Psoas muscle (tissue), 7 donors: ENCODE measurements at regions not wholly inside any gene's neighbourhood (a gene's known extent, or its start where the extent isn't known, plus 50 kb on each side); places are given as distances from the start of the nearest gene placed in this dataset.

Source experiments
- ATAC-seq, 4 donors: fragments of 200-7000 bp; cut with Tn5 transposase; one replicate each; pipeline ENCODE4 v1.9.1; 2020; ENCODE audit warnings: moderate library complexity in 3 of 4, mild to moderate bottlenecking in 2 of 4
- DNase-seq, 2 donors: peaks; one replicate each; pipeline ENCODE4 v3.0.0-alpha.2; 2020
- H3K27ac ChIP-seq: fragments of 200-600 bp; one replicate; pipeline ENCODE4 v1.8.0; 2022
- H3K27me3 ChIP-seq, 3 donors: fragments of 200-600 bp in 1 of 3; one replicate each; pipeline versions ENCODE4 v1.6.1 to v1.8.0; 2013 to 2022; ENCODE audit warnings: low read length in 2 of 3, mild to moderate bottlenecking in 2 of 3, moderate library complexity in 1 of 3; ENCODE audit not compliant: insufficient read depth in 3 of 3
- H3K36me3 ChIP-seq, 2 donors: fragments of 200-600 bp in 1 of 2; one replicate each; pipeline versions ENCODE4 v1.6.1 to v1.8.0; 2013 to 2022; ENCODE audit warnings: low read depth in 1 of 2, mild to moderate bottlenecking in 1 of 2, moderate library complexity in 1 of 2; ENCODE audit not compliant: insufficient read depth in 1 of 2
- H3K4me1 ChIP-seq: fragments of 200-600 bp; one replicate; pipeline ENCODE4 v1.8.0; 2022
- H3K4me3 ChIP-seq: fragments of 200-600 bp; one replicate; pipeline ENCODE4 v1.8.0; 2022; ENCODE audit warnings: mild to moderate bottlenecking
- H3K9me3 ChIP-seq: fragments of 200-600 bp; one replicate; pipeline ENCODE4 v1.8.0; 2022
- WGBS, 3 donors: extraction: QIAGEN DNeasy Blood & Tissue Kit; methylation state at CpG; one replicate each; pipeline versions ENCODE4 v1.1.6 to v1.1.7; 2013; 5-methylcytosine and 5-hydroxymethylcytosine counted together
- intact Hi-C, 2 donors: fragments of 100-400 bp; cut with DNase I; formaldehyde crosslinking; loops; one replicate each; pipeline versions ENCODE4 v1.11.0 to v1.14.2; 2022
- TF ChIP-seq, protein P1 (sequence below): fragments of 200-600 bp; IDR thresholded peaks from one replicate; pipeline ENCODE4 v1.8.0; 2022; ENCODE audit warnings: antibody characterized with exemption
- donor health status: healthy with polysubstance abuse.
- donor health status: DM: no; HTN: no; CAD: no; lungs with moderate emphysema.
- donor health status: Bipolar disorder and iron deficiency.
- donor health status: healthy.
- donor health status: DM: yes; HTN: yes; CAD: no.
- donor health status: DM: no; HTN: no; CAD: no.
- donor health status: DM: yes; HTN: yes; CAD: no.

DNA sequence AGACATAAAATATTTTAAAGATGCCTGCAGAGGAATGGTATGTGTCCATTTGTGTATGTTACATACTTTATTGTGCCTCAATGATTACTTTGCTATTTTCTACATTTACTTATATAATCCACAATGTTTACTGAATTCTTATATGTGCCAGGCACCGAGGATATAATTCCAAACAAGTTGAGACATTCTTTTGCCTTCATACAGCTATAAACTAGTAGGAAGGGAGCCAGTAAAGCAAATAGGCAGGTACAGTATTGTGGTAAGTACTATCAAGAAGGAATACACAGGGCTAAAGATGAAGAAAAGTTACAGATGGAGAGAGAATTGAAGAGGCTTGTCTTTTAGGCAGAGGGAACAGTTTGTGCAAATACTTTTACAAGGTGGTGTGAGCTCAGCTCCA lies 131.6 kb downstream of the DISP1 start:
- Histone ChIP-seq H3K27me3 (no peaks in the 10 kb centered on the region), H3K9me3 (no peaks in the 10 kb centered on the region), H3K36me3 (peaks cover 5 to 26% of the 10 kb centered on the region in 2 donors), H3K4me3 (no peak overlapping the region), H3K27ac (no peak overlapping the region), H3K4me1 (no peaks in the 10 kb centered on the region)
- TF ChIP-seq, protein P1, sequence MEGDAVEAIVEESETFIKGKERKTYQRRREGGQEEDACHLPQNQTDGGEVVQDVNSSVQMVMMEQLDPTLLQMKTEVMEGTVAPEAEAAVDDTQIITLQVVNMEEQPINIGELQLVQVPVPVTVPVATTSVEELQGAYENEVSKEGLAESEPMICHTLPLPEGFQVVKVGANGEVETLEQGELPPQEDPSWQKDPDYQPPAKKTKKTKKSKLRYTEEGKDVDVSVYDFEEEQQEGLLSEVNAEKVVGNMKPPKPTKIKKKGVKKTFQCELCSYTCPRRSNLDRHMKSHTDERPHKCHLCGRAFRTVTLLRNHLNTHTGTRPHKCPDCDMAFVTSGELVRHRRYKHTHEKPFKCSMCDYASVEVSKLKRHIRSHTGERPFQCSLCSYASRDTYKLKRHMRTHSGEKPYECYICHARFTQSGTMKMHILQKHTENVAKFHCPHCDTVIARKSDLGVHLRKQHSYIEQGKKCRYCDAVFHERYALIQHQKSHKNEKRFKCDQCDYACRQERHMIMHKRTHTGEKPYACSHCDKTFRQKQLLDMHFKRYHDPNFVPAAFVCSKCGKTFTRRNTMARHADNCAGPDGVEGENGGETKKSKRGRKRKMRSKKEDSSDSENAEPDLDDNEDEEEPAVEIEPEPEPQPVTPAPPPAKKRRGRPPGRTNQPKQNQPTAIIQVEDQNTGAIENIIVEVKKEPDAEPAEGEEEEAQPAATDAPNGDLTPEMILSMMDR = no peak
- no peak for ATAC-seq
- DNase-seq = no peak
- WGBS, 3 donors = 84 to 92% (median 92%) methylated on average over 1 of the region's 1 CpG
- intact Hi-C loops = loop anchor here in 1 of 2 donors (10.0 kb wide), 1 partner anchor 48 kb away; no protein-coding TSS in a partner anchor

DNA sequence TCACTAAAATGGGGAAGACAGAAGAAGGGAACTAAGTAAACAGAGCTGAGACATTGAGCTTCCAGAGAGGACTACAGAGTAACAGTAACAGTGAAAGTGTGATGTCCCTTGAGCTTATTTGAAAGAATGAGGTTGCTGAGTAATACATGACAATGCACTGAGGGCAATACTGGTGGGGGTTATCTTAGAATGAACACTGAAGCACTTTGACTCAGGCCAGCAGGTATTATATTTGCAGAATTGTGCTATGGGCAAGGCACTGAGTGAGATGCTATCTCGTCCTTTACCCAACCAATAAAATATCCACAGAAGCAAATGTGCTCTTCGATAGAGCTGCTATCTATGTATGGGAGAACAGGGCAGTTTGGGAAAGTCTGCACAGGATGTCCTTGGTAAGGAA lies 133.2 kb downstream of the DISP1 start:
- H3K9me3 ChIP-seq = no peaks in the 10 kb centered on the region
- ATAC-seq (no peak), DNase-seq (no peak)
- no peak overlapping the region for H3K27ac ChIP-seq
- peaks cover 3 to 20% of the 10 kb centered on the region in 2 donors for H3K36me3 ChIP-seq
- intact Hi-C loops = loop anchor here in 1 of 2 donors (10.0 kb wide), 1 partner anchor 47 kb away; no protein-coding TSS in a partner anchor
- 91 to 94% (median 93%) methylated on average over 2 of the region's 2 CpGs for WGBS, 3 donors
- H3K27me3 ChIP-seq = no peaks in the 10 kb centered on the region
- no peaks in the 10 kb centered on the region for H3K4me1 ChIP-seq
- no peak overlapping the region for H3K4me3 ChIP-seq
- TF ChIP-seq, protein P1 = no peak

DNA sequence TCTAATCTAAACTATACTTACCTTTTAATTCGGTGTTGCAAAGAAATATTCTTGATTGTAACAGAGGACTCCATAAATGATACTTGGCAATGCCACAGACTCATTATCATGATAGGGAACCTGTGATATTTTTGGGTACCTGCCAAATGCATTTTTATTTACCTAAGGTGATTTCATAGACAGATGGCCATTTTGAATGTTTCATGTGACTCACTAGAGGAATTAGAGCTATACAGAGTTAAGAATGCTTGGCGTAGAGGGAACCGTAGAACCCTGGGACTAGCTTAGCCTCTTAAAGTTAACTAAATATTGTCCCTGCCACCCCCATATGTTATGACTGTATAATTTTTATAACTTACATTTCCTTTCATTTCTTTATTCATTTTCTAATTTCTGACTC lies 136.1 kb downstream of the DISP1 start:
- Histone ChIP-seq H3K9me3 (no peaks in the 10 kb centered on the region), H3K4me3 (no peak overlapping the region), H3K27me3 (no peaks in the 10 kb centered on the region), H3K27ac (no peak overlapping the region), H3K4me1 (no peaks in the 10 kb centered on the region), H3K36me3 (peaks cover 0 to 6% of the 10 kb centered on the region in 2 donors)
- intact Hi-C loops = no loop called here
- TF ChIP-seq, protein P1 = no peak
- ATAC-seq = no peak
- no peak for DNase-seq
- WGBS, 3 donors = 94 to 98% (median 94%) methylated on average over 3 of the region's 3 CpGs

DNA sequence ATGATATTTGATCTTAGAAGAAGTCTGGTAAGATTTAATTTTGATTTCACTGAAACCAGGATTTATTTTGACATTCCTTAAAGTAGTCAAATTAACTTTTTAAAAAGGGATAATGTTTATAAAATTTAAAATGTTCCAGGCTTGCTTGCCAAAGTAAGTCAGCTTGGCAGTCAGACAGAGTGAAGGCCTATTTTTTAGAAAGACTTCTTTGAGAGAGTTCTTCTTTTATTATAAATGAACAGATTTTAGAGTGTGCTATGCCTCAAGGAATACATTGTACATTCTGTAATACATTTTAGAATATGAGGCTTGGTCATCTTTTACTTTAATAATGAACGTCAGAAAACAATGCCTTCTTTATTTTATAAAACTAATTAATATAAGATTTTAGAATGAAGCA lies 138.7 kb downstream of the DISP1 start:
- DNase-seq = no peak
- no peaks in the 10 kb centered on the region for H3K36me3 ChIP-seq
- no peaks in the 10 kb centered on the region for H3K4me1 ChIP-seq
- H3K27ac ChIP-seq = no peak overlapping the region
- H3K27me3 ChIP-seq = no peaks in the 10 kb centered on the region
- H3K9me3 ChIP-seq = no peaks in the 10 kb centered on the region
- H3K4me3 ChIP-seq = no peak overlapping the region
- intact Hi-C loops = no loop called here
- 42 to 63% (median 51%) methylated on average over 1 of the region's 1 CpG for WGBS, 3 donors
- TF ChIP-seq, protein P1 = no peak
- ATAC-seq = no peak

DNA sequence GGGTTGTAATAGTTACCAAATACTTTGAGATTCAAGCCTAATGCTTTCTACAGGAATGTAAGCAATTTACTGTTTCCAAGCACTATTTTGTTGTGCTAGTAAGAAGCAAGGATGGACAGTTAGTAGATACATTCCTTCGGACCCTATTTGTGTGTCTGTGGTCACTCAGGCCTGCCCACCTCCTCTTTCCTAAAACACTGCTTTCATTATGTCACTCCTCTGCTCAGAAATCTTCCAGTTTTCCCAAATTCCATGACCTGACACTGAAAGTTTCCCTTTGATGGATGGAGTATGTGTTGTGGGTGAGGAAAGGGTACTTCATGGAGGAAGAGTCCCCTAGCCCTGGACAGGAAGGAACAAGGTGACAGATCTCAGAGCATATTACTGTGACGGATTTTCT lies 141.1 kb downstream of the DISP1 start:
- Histone ChIP-seq H3K36me3 (no peaks in the 10 kb centered on the region), H3K27ac (no peak overlapping the region), H3K4me3 (no peak overlapping the region), H3K4me1 (no peaks in the 10 kb centered on the region), H3K27me3 (no peaks in the 10 kb centered on the region), H3K9me3 (no peaks in the 10 kb centered on the region)
- no peak for DNase-seq
- TF ChIP-seq, protein P1 = no peak
- intact Hi-C loops = loop anchor here in 1 of 2 donors (2.0 kb wide), 1 partner anchor 119 kb away; no protein-coding TSS in a partner anchor
- WGBS, 3 donors = 88 to 92% (median 91%) methylated on average over 2 of the region's 2 CpGs
- ATAC-seq = no peak
